GM19240 (cell line): ENCODE measurements at regions not wholly inside any gene's neighbourhood (a gene's known extent, or its start where the extent isn't known, plus 50 kb on each side); places are given as distances from the start of the nearest gene placed in this dataset.
A peak's percentile ranks its signal among the peaks of the same experiment; 100 is the strongest.
"Not testable (repeated sequence)": the region's sequence is repeated elsewhere in the genome, so short reads cannot be mapped to it uniquely, and the experiment has no call there.

ENCODE experiments used
- DNase-seq: peaks from one replicate; pipeline ENCODE4 v3.0.0; 2011; ENCODE audit warnings: low spot score; ENCODE audit not compliant: insufficient read length

GRCh38 chr11:112538534-112539280, 278.0 kb upstream of the PLET1 start:
- DNase-seq = no peak

DNA sequence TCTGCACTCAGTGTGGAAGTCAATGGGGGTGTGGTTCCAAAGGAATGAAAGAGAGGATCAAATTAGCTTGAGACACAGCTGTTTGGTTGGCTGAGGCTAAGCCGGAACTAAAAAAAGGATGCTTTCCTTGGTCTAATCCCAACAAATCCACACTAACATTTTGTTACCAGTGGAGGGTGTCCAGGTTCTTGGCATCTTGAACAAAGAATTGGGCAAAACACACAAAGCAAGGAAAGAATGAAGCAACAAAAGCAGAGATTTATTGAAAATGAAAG, 278.6 kb upstream of the PLET1 start:
- DNase-seq = not testable (repeated sequence)

GRCh38 chr11:112539741-112540140, 279.1 kb upstream of the PLET1 start:
- DNase-seq = no peak

- no peak for DNase-seq
These were observed 279.6 kb upstream of the PLET1 start for GRCh38 chr11:112540261-112540660.

GRCh38 chr11:112541140-112542046, 280.7 kb upstream of the PLET1 start:
- no peak for DNase-seq

DNA sequence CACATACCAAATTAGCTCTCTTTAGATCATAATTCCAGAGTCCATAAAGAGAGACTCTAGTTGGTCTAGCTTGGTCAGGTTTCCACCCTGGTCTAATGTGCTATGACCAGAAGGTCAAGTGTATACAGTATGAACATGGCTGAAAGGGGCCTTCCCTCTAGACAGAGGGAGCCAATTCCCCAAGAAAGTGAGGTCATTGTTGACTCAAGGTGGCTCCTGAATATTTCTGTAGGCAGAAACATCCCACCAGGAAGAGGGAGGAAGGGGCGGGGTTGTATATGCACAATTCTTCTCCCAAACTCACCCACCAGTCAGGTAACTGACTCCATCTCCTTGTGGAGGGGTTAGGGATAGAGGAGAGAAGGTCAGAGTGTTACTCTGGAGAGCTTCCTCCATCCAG, 281.8 kb upstream of the PLET1 start:
- no peak for DNase-seq

- no peak for DNase-seq
These were observed 282.7 kb upstream of the PLET1 start for GRCh38 chr11:112543390-112543789.

GRCh38 chr11:112548641-112549040, 288.0 kb upstream of the PLET1 start:
- DNase-seq = no peak

DNA sequence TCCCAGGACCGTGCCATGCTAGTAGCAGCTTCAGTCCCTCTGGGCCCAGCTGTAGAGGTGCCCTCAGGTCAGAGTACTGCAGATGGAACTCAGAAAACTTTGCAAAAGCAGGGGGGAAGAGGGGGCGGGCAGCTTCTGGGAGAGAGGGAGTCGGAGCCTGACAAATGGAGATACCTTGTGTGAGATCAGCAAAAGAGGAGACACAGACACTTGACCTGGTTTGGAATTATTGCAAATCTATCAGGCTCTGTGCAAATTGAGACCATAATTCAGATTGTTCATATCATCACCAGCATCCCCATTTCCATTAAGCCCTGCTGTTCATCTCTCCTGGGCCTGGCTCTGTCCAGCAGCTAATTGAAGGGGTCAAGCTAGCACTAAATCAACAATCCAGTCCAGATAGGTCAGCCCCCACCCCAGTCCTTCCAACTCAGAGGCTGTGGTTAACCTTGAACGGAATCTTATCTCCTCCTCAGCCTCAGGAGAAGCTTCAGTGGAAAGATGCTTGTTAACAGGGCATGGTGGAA, 292.6 kb upstream of the PLET1 start:
- DNase-seq = no peak

DNA sequence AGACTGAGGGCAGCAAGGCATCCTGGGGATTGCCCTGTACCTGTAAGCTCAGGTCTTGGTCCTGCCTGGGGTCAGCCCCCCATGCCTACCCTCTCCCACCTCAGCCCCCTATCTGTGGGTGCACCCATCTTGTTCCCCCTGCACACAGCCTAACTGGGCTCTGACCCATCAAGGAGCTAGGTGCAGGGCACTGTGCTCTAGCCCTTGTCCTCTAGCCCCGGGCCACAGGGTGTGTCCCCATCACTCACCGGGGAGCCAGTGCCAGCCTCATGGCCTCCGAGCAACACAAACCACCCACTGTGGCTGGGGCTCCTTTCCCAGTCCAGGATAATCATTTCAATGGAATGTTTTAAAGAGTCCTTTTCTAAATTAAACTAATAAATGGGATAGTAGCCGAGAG, 293.9 kb upstream of the PLET1 start:
- no peak for DNase-seq

GRCh38 chr11:112555491-112556364, 295.1 kb upstream of the PLET1 start:
- DNase-seq = peak; percentile 36

GRCh38 chr11:112558691-112559090, 298.0 kb upstream of the PLET1 start:
- DNase-seq = no peak

GRCh38 chr11:112563808-112564207, 303.1 kb upstream of the PLET1 start:
- no peak for DNase-seq

- DNase-seq = no peak
These were observed 303.7 kb upstream of the PLET1 start for GRCh38 chr11:112564228-112564955.

DNA sequence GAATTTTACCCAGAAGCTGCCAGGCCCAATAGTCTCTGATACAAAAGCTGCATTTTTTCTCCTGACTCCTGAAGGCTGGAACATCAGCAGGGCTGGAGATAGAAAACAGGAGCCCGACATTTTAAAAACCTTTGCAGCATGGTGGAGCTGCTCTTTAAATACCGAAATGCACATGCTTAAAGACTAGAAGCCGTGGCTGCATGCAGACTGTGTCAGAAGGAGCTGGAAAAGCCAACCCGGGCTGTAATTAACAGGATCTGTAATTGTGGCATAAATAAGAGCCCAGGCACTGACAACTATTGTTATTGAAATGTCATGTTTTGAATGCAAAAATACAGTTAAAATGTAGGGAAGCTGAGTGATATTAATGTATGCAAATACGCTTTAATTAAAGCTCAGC, 304.9 kb upstream of the PLET1 start:
- no peak for DNase-seq

- no peak for DNase-seq
These were observed 305.5 kb upstream of the PLET1 start for GRCh38 chr11:112566124-112566523.

DNA sequence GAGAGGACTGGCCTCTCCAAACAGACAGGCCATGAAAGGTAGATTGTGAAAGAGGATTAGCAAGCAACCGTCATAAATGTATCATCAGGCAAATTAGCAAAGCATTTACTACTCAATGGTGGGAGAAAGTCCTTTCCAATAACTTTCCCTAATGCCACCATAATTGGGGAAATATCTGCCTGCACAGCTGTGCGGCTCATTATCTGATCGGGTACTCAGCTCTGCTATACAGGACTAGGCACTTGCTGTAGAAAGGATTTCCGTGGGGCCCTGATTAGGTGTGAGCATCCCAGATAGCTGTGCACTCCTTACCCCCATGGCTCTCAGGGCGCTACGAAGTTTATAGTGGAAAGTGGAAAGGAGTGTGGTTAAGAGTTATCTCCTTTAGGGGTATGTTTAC, 309.7 kb upstream of the PLET1 start:
- no peak for DNase-seq

DNA sequence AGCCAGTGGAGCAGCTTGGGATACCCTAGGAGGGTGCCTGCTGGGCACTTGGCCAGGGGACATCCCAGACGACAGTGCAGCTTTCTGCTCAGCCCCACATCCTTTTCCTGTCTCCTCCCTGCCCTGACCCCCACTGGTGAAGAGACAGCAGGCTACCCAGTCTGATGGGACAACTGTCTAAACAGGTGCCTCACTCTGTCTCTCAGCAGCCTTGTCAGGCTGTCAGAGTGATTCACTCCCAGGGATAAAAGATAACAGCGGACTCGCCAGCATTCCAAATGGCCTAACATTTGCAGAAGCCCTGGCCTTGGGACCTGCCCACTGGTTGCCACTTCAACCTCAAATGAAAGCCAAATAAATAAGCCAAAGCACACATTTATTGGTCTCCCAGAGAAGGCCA, 318.6 kb upstream of the PLET1 start:
- no peak for DNase-seq

DNA sequence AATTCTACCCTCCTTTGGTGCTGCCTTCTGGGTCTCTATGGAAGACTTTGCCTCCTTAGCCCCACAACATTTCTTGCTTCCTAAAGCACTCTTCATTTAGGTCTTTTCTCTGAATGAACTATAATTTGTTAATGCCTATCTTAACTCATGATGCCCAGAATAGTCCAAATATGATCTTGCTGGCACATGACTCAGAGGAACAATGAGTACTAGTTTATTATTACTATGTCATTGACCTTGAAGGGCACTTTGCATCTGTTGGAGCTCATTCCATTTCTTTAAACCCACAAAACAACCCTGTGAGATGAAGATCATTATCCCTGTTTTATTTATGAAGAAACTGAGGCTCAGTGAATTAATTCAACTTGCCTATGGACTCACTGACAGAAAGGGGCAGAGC, 320.2 kb upstream of the PLET1 start:
- no peak for DNase-seq

DNA sequence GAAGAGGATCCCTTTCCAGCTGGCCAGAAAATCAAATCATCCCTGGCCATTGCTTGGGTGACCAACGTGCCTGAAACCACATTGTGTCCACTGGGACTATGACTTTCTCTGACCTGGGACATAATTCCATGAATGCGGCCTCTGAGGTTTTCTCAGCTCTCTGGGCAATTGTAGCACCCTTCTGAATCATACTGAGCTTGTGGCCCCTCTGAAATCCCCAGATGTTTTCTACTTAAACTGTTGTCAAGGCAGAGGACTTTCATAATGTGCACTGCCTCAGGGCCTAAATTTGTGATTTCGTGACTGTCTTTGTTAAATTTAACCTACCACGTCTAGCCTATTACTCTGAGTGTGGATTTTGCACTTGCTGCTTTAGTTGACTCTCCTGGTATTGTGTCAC, 321.1 kb upstream of the PLET1 start:
- DNase-seq = no peak

DNA sequence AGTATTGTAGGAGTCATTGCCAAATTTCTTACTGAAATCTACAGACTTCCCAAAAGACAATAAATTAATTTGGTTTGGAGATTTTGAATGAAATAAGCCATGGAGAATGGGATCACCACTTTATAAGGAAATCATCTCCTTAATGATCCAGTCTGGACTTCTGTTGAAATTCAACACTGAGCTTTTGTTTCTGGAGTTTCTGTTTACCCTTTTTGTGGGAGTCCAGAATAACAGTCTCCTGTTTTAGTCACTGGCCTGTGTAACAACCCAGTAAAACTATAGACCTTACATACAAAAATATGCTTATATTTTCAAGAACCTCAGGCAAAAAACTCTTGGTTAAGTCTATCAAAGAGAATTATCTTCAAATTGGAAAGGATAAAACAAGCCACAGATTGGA, 321.7 kb upstream of the PLET1 start:
- DNase-seq = no peak
